WTC11 (cell line): ENCODE measurements at regions not wholly inside any gene's neighbourhood (a gene's known extent, or its start where the extent isn't known, plus 50 kb on each side); places are given as distances from the start of the nearest gene placed in this dataset.

Experiments
- ATAC-seq: fragments of 200-7000 bp; cut with Tn5 transposase; 2 replicates; pipeline ENCODE4 v1.10.0; 2021; ENCODE audit warnings: mild to moderate bottlenecking, moderate library complexity
- CTCF ChIA-PET: fragments of 300-600 bp; sonication (Branson Sonifier 250); formaldehyde crosslinking; loops from one replicate; lab custom pipeline; 2021; ENCODE audit warnings: antibody characterized with exemption; lab: Charles Lee
- POLR2A ChIA-PET: fragments of 350-600 bp; sonication (Branson Sonifier 250); formaldehyde crosslinking; loops from one replicate; lab custom pipeline; 2021; ENCODE audit warnings: antibody characterized with exemption; lab: Charles Lee
- DNase-seq: peaks from one replicate; pipeline ENCODE4 v3.0.0; 2021; ENCODE audit warnings: low spot score
- H3K27ac Mint-ChIP-seq: 2 replicates; pipeline ENCODE4 v1.8.0; 2021; ENCODE audit warnings: mixed read lengths
- H3K27me3 Mint-ChIP-seq: 2 replicates; pipeline ENCODE4 v1.8.0; 2021; ENCODE audit warnings: low read depth, mild to moderate bottlenecking, moderate library complexity, mixed read lengths
- H3K36me3 Mint-ChIP-seq: 2 replicates; pipeline ENCODE4 v1.8.0; 2021; ENCODE audit warnings: mixed read lengths
- H3K4me1 Mint-ChIP-seq: 2 replicates; pipeline ENCODE4 v1.8.0; 2022; ENCODE audit warnings: mixed read lengths
- H3K4me3 Mint-ChIP-seq: 2 replicates; pipeline ENCODE4 v1.8.0; 2021; ENCODE audit warnings: mild to moderate bottlenecking, moderate library complexity, mixed read lengths
- H3K9me3 Mint-ChIP-seq: 2 replicates; pipeline ENCODE4 v1.8.0; 2021; ENCODE audit warnings: mixed read lengths
- CREB1 ChIP-seq: sonication (generic); formaldehyde crosslinking; IDR thresholded peaks from 2 replicates; pipeline ENCODE4 v1.8.0; 2023; ENCODE audit warnings: mild to moderate bottlenecking, missing genetic modification reagents
- FOXK1 ChIP-seq: sonication (generic); formaldehyde crosslinking; IDR thresholded peaks from 2 replicates; pipeline ENCODE4 v1.8.0; 2022; ENCODE audit warnings: mild to moderate bottlenecking, moderate library complexity, missing genetic modification reagents
- GTF2I ChIP-seq: fragments of 250-450 bp; sonication (Bioruptor Pico); conservative IDR thresholded peaks from 2 replicates; pipeline ENCODE4 v1.4.0; 2021; ENCODE audit warnings: mild to moderate bottlenecking
- HMGA2 ChIP-seq: fragments of 250-450 bp; sonication (Bioruptor Pico); IDR thresholded peaks from 2 replicates; pipeline ENCODE4 v1.4.0; 2021; ENCODE audit warnings: mild to moderate bottlenecking, moderate library complexity
- JUN ChIP-seq: sonication (generic); formaldehyde crosslinking; IDR thresholded peaks from 2 replicates; pipeline ENCODE4 v1.8.0; 2023; ENCODE audit warnings: mild to moderate bottlenecking, missing genetic modification reagents
- MYBL2 ChIP-seq: sonication (generic); formaldehyde crosslinking; IDR thresholded peaks from 2 replicates; pipeline ENCODE4 v1.8.1; 2023; ENCODE audit warnings: mild to moderate bottlenecking, moderate library complexity, missing genetic modification reagents
- NFE2L1 ChIP-seq: sonication (generic); formaldehyde crosslinking; IDR thresholded peaks from 2 replicates; pipeline ENCODE4 v1.8.1; 2023; ENCODE audit warnings: missing genetic modification reagents
- SOX15 ChIP-seq: fragments of 250-450 bp; sonication (Bioruptor Pico); IDR thresholded peaks from 2 replicates; pipeline ENCODE4 v1.9.0; 2021; ENCODE audit warnings: mild to moderate bottlenecking
- TCF7 ChIP-seq: sonication (generic); formaldehyde crosslinking; IDR thresholded peaks from 2 replicates; pipeline ENCODE4 v1.8.0; 2022; ENCODE audit warnings: mild to moderate bottlenecking, low read depth, missing genetic modification reagents, moderate library complexity
- TEAD1 ChIP-seq: sonication (generic); formaldehyde crosslinking; IDR thresholded peaks from 2 replicates; pipeline ENCODE4 v1.8.0; 2022; ENCODE audit warnings: mild to moderate bottlenecking, missing genetic modification reagents
- ZNF138 ChIP-seq: sonication (generic); formaldehyde crosslinking; conservative IDR thresholded peaks from 2 replicates; pipeline ENCODE4 v1.8.1; 2022; ENCODE audit warnings: mild to moderate bottlenecking, moderate library complexity, missing genetic modification reagents
- ZNF219 ChIP-seq: sonication (generic); formaldehyde crosslinking; IDR thresholded peaks from 2 replicates; pipeline ENCODE4 v1.8.0; 2023; ENCODE audit warnings: missing genetic modification reagents, mild to moderate bottlenecking, borderline replicate concordance
- ZNF317 ChIP-seq: sonication (generic); formaldehyde crosslinking; IDR thresholded peaks from 2 replicates; pipeline ENCODE4 v1.8.1; 2023; ENCODE audit warnings: low read depth, mild to moderate bottlenecking, moderate library complexity, missing genetic modification reagents, borderline replicate concordance
- TF ChIP-seq, protein P1 (sequence below): sonication (generic); formaldehyde crosslinking; IDR thresholded peaks from 2 replicates; pipeline ENCODE4 v1.8.1; 2022; ENCODE audit warnings: missing genetic modification reagents, borderline replicate concordance
- TF ChIP-seq, protein P2 (sequence below): fragments of 250-450 bp; sonication (Bioruptor Pico); IDR thresholded peaks from 2 replicates; pipeline ENCODE4 v1.9.0; 2021; ENCODE audit warnings: mild to moderate bottlenecking
- TF ChIP-seq, protein P3 (sequence below): sonication (generic); formaldehyde crosslinking; IDR thresholded peaks from 2 replicates; pipeline ENCODE4 v1.8.0; 2022; ENCODE audit warnings: missing genetic modification reagents
- TF ChIP-seq, protein P4 (sequence below): sonication (generic); formaldehyde crosslinking; IDR thresholded peaks from 2 replicates; pipeline ENCODE4 v1.8.0; 2023; ENCODE audit warnings: missing genetic modification reagents

DNA sequence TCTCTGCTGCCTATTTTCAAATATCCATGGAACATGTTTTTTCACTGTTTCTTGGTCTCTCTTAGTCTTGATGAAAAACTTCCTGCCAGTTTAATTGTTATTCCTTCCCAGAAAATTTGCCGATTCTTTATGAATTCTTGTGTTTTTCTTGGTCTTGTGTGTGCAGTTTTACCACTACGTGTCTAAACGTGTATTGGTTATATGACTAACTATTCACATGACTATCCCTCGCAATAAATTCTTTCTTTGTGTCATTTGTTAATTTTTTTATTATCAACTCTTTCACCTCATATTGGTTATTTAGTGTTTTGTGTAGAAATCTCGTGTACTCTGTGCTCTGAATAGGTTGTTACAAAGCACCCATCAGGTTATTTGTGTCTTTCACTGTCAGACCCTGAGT lies 315.4 kb downstream of the HAO1 start:
- no peaks in the 10 kb centered on the region; the same call in 1 of the 2 replicates for H3K27me3 Mint-ChIP-seq
- CTCF ChIA-PET = no interaction called here
- POLR2A ChIA-PET = no interaction called here
- no peak overlapping the region for H3K4me3 Mint-ChIP-seq
- no peaks in the 10 kb centered on the region for H3K4me1 Mint-ChIP-seq
- peaks cover 21% of the 10 kb centered on the region for H3K9me3 Mint-ChIP-seq
- ATAC-seq (no peak), DNase-seq (no peak)
- peaks cover 10% of the 10 kb centered on the region; the same call in 1 of the 2 replicates for H3K36me3 Mint-ChIP-seq
- H3K27ac Mint-ChIP-seq = no peak overlapping the region
- TF ChIP-seq, protein P1, sequence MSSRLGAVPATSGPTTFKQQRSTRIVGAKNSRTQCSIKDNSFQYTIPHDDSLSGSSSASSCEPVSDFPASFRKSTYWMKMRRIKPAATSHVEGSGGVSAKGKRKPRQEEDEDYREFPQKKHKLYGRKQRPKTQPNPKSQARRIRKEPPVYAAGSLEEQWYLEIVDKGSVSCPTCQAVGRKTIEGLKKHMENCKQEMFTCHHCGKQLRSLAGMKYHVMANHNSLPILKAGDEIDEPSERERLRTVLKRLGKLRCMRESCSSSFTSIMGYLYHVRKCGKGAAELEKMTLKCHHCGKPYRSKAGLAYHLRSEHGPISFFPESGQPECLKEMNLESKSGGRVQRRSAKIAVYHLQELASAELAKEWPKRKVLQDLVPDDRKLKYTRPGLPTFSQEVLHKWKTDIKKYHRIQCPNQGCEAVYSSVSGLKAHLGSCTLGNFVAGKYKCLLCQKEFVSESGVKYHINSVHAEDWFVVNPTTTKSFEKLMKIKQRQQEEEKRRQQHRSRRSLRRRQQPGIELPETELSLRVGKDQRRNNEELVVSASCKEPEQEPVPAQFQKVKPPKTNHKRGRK = no peak
- TF ChIP-seq HMGA2 = no peak
- TF ChIP-seq ZNF317 (CRISPR knock-in tag) = no peak
- no peak for TF ChIP-seq FOXK1 (CRISPR knock-in tag)
- TF ChIP-seq ZNF219 (CRISPR knock-in tag) = no peak
- no peak for TF ChIP-seq MYBL2 (CRISPR knock-in tag)
- TF ChIP-seq NFE2L1 (CRISPR knock-in tag) = no peak
- no peak for TF ChIP-seq TEAD1 (CRISPR knock-in tag)
- TF ChIP-seq, protein P2, sequence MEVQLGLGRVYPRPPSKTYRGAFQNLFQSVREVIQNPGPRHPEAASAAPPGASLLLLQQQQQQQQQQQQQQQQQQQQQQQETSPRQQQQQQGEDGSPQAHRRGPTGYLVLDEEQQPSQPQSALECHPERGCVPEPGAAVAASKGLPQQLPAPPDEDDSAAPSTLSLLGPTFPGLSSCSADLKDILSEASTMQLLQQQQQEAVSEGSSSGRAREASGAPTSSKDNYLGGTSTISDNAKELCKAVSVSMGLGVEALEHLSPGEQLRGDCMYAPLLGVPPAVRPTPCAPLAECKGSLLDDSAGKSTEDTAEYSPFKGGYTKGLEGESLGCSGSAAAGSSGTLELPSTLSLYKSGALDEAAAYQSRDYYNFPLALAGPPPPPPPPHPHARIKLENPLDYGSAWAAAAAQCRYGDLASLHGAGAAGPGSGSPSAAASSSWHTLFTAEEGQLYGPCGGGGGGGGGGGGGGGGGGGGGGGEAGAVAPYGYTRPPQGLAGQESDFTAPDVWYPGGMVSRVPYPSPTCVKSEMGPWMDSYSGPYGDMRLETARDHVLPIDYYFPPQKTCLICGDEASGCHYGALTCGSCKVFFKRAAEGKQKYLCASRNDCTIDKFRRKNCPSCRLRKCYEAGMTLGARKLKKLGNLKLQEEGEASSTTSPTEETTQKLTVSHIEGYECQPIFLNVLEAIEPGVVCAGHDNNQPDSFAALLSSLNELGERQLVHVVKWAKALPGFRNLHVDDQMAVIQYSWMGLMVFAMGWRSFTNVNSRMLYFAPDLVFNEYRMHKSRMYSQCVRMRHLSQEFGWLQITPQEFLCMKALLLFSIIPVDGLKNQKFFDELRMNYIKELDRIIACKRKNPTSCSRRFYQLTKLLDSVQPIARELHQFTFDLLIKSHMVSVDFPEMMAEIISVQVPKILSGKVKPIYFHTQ (CRISPR knock-in tag) = no peak
- TF ChIP-seq SOX15 (CRISPR knock-in tag) = no peak
- no peak for TF ChIP-seq JUN (CRISPR knock-in tag)
- no peak for TF ChIP-seq GTF2I (CRISPR knock-in tag)
- TF ChIP-seq TCF7 (CRISPR knock-in tag) = no peak
- TF ChIP-seq, protein P3, sequence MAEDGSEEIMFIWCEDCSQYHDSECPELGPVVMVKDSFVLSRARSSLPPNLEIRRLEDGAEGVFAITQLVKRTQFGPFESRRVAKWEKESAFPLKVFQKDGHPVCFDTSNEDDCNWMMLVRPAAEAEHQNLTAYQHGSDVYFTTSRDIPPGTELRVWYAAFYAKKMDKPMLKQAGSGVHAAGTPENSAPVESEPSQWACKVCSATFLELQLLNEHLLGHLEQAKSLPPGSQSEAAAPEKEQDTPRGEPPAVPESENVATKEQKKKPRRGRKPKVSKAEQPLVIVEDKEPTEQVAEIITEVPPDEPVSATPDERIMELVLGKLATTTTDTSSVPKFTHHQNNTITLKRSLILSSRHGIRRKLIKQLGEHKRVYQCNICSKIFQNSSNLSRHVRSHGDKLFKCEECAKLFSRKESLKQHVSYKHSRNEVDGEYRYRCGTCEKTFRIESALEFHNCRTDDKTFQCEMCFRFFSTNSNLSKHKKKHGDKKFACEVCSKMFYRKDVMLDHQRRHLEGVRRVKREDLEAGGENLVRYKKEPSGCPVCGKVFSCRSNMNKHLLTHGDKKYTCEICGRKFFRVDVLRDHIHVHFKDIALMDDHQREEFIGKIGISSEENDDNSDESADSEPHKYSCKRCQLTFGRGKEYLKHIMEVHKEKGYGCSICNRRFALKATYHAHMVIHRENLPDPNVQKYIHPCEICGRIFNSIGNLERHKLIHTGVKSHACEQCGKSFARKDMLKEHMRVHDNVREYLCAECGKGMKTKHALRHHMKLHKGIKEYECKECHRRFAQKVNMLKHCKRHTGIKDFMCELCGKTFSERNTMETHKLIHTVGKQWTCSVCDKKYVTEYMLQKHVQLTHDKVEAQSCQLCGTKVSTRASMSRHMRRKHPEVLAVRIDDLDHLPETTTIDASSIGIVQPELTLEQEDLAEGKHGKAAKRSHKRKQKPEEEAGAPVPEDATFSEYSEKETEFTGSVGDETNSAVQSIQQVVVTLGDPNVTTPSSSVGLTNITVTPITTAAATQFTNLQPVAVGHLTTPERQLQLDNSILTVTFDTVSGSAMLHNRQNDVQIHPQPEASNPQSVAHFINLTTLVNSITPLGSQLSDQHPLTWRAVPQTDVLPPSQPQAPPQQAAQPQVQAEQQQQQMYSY (CRISPR knock-in tag) = no peak
- TF ChIP-seq, protein P4, sequence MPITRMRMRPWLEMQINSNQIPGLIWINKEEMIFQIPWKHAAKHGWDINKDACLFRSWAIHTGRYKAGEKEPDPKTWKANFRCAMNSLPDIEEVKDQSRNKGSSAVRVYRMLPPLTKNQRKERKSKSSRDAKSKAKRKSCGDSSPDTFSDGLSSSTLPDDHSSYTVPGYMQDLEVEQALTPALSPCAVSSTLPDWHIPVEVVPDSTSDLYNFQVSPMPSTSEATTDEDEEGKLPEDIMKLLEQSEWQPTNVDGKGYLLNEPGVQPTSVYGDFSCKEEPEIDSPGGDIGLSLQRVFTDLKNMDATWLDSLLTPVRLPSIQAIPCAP = no peak
- TF ChIP-seq ZNF138 (CRISPR knock-in tag) = no peak
- TF ChIP-seq CREB1 (CRISPR knock-in tag) = no peak
